NCI-H82 treated with DMSO at 0.1 percent for 48 hours (cell line): ENCODE measurements at regions not wholly inside any gene's neighbourhood (a gene's known extent, or its start where the extent isn't known, plus 50 kb on each side); places are given as distances from the start of the nearest gene placed in this dataset.
"Not testable (repeated sequence)": the region's sequence is repeated elsewhere in the genome, so short reads cannot be mapped to it uniquely, and the experiment has no call there.

ENCODE experiments used
- DNase-seq: peaks from one replicate; lab custom pipeline; 2025; ENCODE audit not compliant: unreplicated experiment; lab: John Stamatoyannopoulos, UW

GRCh38 chr5:62994842-62995241 lies 416.2 kb downstream of the LRRC70 start:
- not testable (repeated sequence) for DNase-seq

- no peak for DNase-seq
Observed at GRCh38 chr5:62985749-62986148, 407.1 kb downstream of the LRRC70 start.

- no peak for DNase-seq
Observed at GRCh38 chr5:62982348-62982747, 403.7 kb downstream of the LRRC70 start.

GRCh38 chr5:62980884-62981283 lies 402.3 kb downstream of the LRRC70 start:
- DNase-seq = no peak

GRCh38 chr5:62979472-62979871 lies 400.9 kb downstream of the LRRC70 start:
- DNase-seq = no peak

GRCh38 chr5:62977661-62978060 lies 399.0 kb downstream of the LRRC70 start:
- DNase-seq = no peak

GRCh38 chr5:62974623-62975022 lies 396.0 kb downstream of the LRRC70 start:
- DNase-seq = no peak

- DNase-seq = no peak
Observed at GRCh38 chr5:62969409-62970120, 390.9 kb downstream of the LRRC70 start.

GRCh38 chr5:62964428-62964827 lies 385.8 kb downstream of the LRRC70 start:
- DNase-seq = no peak

- DNase-seq = no peak
Observed at GRCh38 chr5:62960781-62961180, 382.2 kb downstream of the LRRC70 start.

- no peak for DNase-seq
Observed at GRCh38 chr5:62956597-62956996, 378.0 kb downstream of the LRRC70 start.

- DNase-seq = no peak
Observed at GRCh38 chr5:62954578-62954977, 376.0 kb downstream of the LRRC70 start.

- no peak for DNase-seq
Observed at GRCh38 chr5:62948301-62948700, 369.7 kb downstream of the LRRC70 start.

- DNase-seq = no peak
Observed at GRCh38 chr5:62942384-62942783, 363.8 kb downstream of the LRRC70 start.

- no peak for DNase-seq
Observed at GRCh38 chr5:62938927-62939326, 360.3 kb downstream of the LRRC70 start.

- DNase-seq = no peak
Observed at GRCh38 chr5:62937661-62938558, 359.3 kb downstream of the LRRC70 start.

- DNase-seq = no peak
Observed at GRCh38 chr5:62935660-62936059, 357.0 kb downstream of the LRRC70 start.

- no peak for DNase-seq
Observed at GRCh38 chr5:62934319-62934718, 355.7 kb downstream of the LRRC70 start.

GRCh38 chr5:62933261-62933660 lies 354.6 kb downstream of the LRRC70 start:
- no peak for DNase-seq

GRCh38 chr5:62931153-62931950 lies 352.7 kb downstream of the LRRC70 start:
- DNase-seq = no peak

GRCh38 chr5:62922191-62922590 lies 343.6 kb downstream of the LRRC70 start:
- no peak for DNase-seq
